Liver (tissue), 3 donors: ENCODE measurements at regions not wholly inside any gene's neighbourhood (a gene's known extent, or its start where the extent isn't known, plus 50 kb on each side); places are given as distances from the start of the nearest gene placed in this dataset.

Experiments
- ATF3 ChIP-seq: IDR thresholded peaks from 2 replicates; pipeline ENCODE4 v1.6.1; 2016; ENCODE audit warnings: antibody characterized with exemption
- CTCF ChIP-seq: fragments of 150-350 bp; IDR thresholded peaks from 2 replicates; pipeline ENCODE4 v1.5.1; 2017; ENCODE audit warnings: improper control_type of control experiment, low read depth, low read length; ENCODE audit not compliant: missing input control
- EGR1 ChIP-seq, 2 donors: IDR thresholded peaks; 2 replicates each; pipeline ENCODE4 v1.6.1; 2016 to 2018; ENCODE audit warnings: antibody characterized with exemption in 2 of 2, low read depth in 2 of 2
- FOXA1 ChIP-seq: IDR thresholded peaks from 2 replicates; pipeline ENCODE4 v1.6.1; 2016; ENCODE audit warnings: antibody characterized with exemption
- GABPA ChIP-seq, 2 donors: IDR thresholded peaks in 1 of 2; conservative IDR thresholded peaks in 1 of 2; 2 replicates each; pipeline ENCODE4 v1.6.1; 2016; ENCODE audit warnings: antibody characterized with exemption in 2 of 2, mild to moderate bottlenecking in 1 of 2, moderate library complexity in 1 of 2
- HNF4G ChIP-seq: IDR thresholded peaks from 2 replicates; pipeline ENCODE4 v1.6.1; 2016; ENCODE audit warnings: antibody characterized with exemption
- JUND ChIP-seq, 2 donors: IDR thresholded peaks; 2 replicates each; pipeline ENCODE4 v1.6.1; 2016; ENCODE audit warnings: antibody characterized with exemption in 2 of 2
- MAX ChIP-seq: IDR thresholded peaks from 2 replicates; pipeline ENCODE4 v1.6.1; 2016; ENCODE audit warnings: antibody characterized with exemption
- RAD21 ChIP-seq, 2 donors: IDR thresholded peaks; 2 replicates each; pipeline ENCODE4 v1.6.1; 2016; ENCODE audit warnings: antibody characterized with exemption in 2 of 2, mild to moderate bottlenecking in 2 of 2
- REST ChIP-seq: IDR thresholded peaks from 2 replicates; pipeline ENCODE4 v1.6.1; 2016; ENCODE audit warnings: antibody characterized with exemption, mild to moderate bottlenecking
- SP1 ChIP-seq: IDR thresholded peaks from 2 replicates; pipeline ENCODE4 v1.6.1; 2018; ENCODE audit warnings: antibody characterized with exemption, mild to moderate bottlenecking
- TAF1 ChIP-seq: conservative IDR thresholded peaks from 2 replicates; pipeline ENCODE4 v1.6.1; 2016; ENCODE audit warnings: antibody characterized with exemption, mild to moderate bottlenecking
- YY1 ChIP-seq: IDR thresholded peaks from 2 replicates; pipeline ENCODE4 v1.6.1; 2016; ENCODE audit warnings: antibody characterized with exemption, mild to moderate bottlenecking
- donor health status: healthy.
- donor health status: healthy.

- TF ChIP-seq CTCF (no peak), FOXA1 (no peak), YY1 (no peak), ATF3 (no peak), HNF4G (no peak), EGR1 (IDR thresholded peaks at IDR 0.05; ENCODE audit: low read depth in 2 of 2) (no peak), JUND (IDR thresholded peaks at IDR 0.05) (no peak), RAD21 (IDR thresholded peaks at IDR 0.05) (no peak), TAF1 (no peak), MAX (no peak), REST (no peak), GABPA (IDR thresholded peaks at IDR 0.05 in 1 of 2, conservative IDR thresholded peaks at IDR 0.05 in 1 of 2) (no peak), SP1 (no peak)
Measured at GRCh38 chr2:62624855-62625254, 80.7 kb upstream of the EHBP1 start.
